ENCODE measurements at regions not wholly inside any gene's neighbourhood (a gene's known extent, or its start where the extent isn't known, plus 50 kb on each side); places are given as distances from the start of the nearest gene placed in this dataset.
"Not testable (repeated sequence)": the region's sequence is repeated elsewhere in the genome, so short reads cannot be mapped to it uniquely, and the experiment has no call there.

DNA sequence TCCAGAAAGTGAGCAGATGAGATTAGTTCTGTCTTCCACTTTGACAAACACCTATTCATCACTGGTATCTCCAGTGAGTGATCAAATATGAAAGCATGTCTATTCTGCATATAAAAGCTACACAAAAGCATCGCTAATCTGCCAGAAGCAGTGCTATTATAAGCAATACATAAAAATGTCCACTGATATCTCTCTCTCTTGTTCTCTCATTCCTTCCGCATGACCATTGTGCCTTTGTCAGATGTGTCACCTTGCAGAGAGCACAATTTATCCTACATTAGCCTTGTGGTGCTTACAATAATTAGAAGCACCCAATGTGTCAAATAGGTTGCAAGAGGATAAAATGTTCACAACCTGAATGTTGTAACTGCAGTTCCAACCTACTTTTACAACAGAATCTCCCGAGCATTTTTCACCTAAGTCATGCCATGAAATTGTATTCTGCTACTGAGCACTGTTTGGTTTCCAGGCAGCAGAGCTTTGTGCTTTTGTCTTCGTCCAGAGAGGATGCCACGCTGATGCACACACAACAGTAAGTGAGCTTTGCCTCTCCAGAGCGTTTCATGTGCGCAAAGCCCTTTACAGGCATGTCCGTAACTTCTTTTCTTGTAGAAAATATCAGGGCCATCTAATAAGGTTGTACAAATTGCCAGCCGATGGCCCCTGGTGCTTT, 198.7 kb upstream of the PLD5 start:
- no peak for DNase-seq

GRCh38 chr1:242718967-242719366, 194.5 kb upstream of the PLD5 start:
- DNase-seq = no peak

DNA sequence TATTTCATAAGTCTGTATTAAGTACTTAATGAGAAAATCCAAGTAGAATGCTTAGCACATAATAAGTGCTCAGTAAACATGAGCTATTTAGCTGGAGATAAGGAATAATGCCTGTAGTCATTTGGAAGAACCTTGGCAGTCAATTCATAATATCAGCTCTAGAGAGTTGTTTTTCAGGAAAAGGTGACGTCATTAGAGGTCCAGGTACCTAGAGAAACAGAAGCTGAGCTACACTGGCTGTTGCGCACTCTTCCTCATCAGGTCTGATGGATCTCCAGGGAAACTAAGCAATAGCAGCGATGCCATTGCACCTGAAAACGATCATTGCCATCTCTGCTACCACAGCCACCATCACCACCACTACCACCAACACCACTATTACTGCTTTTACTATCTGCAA, 187.8 kb upstream of the PLD5 start:
- no peak for DNase-seq

GRCh38 chr1:242710847-242711246, 186.3 kb upstream of the PLD5 start:
- no peak for DNase-seq

GRCh38 chr1:242710286-242710685, 185.8 kb upstream of the PLD5 start:
- DNase-seq = no peak

GRCh38 chr1:242703467-242703866, 179.0 kb upstream of the PLD5 start:
- DNase-seq = no peak

DNA sequence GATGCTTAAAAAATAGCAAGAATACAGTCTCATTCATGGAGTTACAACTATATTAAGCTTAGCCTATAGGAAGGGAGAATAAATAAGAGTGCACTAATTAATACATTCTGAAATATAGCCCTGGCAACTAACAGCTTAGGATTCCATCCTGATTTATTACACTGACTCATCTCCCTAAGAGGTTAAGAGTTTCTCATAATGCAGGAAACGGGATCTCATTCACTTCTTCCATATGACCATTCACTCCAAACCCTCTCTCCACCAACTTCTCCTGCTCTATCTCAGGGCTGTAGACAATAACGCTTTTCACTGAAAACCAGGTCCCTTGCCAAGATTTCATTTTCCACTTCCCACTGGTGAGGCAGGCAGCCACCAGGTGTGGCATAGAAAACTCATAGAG, 168.5 kb upstream of the PLD5 start:
- DNase-seq = no peak

DNA sequence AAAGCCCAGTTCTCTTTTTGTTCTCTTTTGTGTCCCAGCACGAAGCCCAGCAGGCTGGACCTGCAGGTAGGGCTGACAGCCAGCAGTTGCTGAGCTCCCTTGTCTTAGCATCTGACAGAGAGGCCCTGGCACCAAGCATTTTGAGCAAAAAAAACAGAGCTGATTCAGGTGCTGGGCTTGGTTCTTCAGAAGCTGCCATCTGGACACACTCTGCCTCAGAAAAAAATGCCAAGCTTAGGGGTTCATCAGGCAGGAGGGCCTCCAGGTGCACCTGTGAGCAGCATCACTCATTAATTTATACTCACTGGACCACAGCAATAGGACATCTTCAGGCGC, 167.1 kb upstream of the PLD5 start:
- no peak for DNase-seq

- no peak for DNase-seq
Observed at GRCh38 chr1:242690849-242691609, 166.5 kb upstream of the PLD5 start.

DNA sequence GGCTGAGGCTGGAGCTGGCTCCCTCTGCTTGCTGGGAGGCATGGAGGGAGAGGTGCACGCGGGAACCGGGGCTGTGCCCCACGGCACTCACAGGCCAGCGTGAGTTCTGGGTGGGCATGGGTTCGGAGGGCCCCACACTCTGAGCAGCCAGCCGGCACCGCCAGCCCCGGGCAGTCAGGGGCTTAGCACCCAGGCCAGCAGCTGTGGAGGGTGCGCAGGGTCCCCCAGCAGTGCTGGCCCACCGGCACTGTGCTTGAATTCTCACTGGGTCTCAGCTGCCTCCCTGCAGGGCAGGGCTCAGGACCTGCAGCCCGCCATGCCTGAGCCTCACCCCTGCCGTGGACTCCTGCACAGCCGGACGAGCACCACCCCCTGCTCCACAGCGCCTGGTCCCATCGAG, 164.9 kb upstream of the PLD5 start:
- no peak for DNase-seq

DNA sequence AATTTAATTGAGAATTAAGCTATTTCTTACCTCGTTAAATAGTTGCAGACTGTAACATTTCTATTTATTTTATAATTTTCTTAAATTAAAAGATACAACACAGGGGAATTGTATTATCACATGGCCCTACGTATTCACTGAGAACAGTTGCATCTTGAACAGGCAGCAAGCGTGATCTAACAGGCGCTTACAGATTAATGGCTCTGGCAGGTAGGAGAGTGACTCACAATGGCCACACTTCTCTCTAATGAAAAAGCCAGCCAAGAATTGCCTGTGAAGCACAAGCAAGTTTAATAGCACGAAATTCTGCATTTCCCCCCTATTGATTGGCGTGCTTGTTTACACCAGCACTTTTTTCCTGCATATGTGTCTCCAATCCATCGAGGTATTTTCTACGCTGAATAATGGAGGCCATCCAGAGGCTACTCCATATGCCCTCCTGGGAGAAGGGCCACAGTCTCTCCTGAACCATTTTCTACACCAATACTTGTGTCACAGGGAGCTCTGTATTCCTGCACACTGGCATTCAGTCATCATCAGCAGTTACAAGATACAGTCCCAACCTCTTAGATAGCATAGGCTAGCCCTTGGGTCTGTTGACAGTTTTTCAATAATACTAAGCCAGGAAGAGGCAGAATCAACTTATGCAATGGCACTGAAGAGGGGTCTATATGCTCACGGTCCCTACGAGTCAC, 150.6 kb upstream of the PLD5 start:
- no peak for DNase-seq

DNA sequence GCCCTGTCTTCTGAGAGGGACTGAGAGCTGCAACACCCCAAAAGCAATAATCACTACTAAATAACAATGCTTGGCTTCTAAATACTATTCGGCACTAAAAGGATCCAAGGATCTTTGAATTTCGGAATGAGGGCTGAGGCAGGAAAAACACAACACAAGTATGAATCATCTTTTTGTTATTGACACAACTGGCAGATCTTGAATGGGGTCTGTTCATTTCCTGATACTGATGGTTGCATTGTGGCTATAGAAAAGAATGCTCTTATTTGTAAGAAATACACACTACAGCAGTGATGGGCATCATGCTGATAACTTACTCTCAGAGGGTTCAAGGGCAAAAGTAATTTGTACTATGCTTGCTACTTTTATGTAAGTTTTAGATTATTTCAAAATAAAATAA, 149.2 kb upstream of the PLD5 start:
- DNase-seq = no peak

DNA sequence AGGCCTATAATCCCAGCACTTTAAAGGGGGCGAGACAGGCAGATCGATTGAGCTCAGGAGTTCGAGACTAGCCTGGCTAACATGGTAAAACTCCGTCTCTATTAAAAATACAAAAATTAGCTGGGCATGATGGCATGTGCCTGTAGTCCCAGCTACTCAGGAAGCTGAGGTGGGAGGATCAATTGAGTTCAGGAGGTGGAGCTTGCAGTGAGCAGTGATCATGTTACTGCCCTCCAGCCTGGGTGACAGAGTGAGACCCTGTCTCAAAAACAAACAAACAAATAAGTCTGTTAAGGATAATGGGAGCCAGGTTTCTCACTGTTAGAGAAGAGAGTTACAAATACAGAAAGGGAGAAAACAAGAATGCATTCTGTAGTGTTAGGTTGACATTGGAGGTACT, 148.7 kb upstream of the PLD5 start:
- not testable (repeated sequence) for DNase-seq

- no peak for DNase-seq
Observed at GRCh38 chr1:242670019-242670418, 145.5 kb upstream of the PLD5 start.

DNA sequence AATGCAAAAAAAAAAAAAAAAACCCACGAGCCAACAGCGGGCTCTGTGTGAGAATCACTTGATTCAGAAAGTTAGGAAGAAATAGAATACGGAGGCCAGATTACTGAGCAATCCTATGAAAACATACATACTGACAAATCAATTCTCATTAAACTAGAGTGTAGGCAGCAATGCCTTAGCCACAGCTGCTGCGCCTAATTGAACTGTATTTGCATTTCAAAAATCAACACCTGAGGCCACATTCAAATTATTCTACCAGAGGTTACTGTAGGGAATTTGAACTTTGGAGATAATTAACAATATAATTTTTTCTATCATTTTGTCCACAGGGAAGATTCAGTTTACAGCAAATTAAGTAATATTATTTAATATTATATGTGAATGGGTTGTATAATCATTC, 138.4 kb upstream of the PLD5 start:
- no peak for DNase-seq

DNA sequence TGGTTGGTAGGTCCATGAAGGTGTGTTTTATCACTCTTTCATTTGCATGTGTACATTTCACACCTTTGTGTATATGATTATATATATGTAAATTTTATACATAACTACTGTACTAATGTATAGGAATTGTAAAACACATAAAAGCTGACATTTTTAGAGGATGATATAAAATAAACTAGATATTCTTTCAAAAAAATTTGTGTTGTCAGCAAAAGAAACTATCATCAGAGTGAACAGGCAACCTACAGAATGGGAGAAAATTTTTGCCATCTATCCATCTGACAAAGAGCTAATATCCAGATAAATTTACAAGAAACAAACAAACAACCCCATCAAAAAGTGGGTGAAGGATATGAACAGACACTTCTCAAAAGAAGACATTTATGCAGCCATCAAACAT, 129.3 kb upstream of the PLD5 start:
- not testable (repeated sequence) for DNase-seq

DNA sequence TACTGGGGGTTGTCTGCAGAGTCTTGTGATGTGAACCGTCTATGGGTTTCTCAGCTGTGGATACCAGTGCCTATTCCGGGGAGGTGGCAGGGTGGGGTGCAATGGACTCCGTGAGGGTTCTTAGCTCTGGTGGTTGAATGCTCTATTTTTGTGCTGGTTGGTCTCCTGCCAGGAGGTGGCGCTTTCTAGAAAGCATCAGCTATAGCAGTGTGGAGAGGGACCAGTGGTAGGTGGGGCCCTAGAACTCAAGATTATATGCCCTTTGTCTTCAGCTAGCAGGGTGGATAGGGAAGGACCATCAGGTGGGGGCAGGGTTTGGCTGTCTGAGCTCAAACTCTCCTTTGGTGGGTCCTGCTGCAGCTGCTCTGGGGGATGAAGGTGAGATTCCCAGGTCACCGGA, 127.3 kb upstream of the PLD5 start:
- no peak for DNase-seq

DNA sequence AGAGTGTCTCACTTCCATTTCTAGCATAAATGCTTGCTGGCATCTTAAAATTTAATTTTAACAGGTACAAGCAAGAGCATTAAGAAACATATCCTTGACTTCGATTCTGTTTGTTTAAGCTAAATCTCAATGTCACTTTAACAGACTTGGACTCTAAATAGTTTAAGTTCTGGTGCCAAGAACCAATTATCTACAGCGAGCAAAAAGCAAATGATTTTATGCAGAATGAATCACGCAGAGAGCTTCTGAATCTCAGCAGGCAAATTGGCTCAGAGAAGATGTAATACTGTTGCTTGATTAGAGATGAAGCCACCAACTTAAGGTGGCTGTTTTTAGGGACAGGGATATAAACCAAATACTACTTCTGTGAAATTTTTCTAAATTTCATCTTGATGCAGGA, 117.0 kb upstream of the PLD5 start:
- no peak for DNase-seq

- no peak for DNase-seq
Observed at GRCh38 chr1:242639104-242639503, 114.6 kb upstream of the PLD5 start.

DNA sequence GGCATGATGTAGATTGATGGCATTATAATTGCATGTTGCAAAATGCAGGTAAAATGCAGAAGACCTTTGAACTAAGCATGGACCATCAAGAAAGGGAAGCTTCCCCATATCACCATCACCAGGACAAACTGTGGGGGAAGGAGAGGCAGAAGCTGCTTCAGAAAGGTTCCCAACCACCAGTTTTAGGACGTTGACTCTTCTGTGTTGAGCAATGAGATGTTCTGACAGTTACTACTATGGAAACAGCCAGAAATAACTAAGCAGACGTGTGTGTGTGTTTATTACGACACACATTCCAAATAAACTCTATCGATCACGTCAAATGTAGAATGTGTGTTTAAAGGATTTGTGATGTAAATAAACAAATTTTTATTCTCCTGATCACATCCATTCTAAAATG, 110.2 kb upstream of the PLD5 start:
- DNase-seq = no peak

DNA sequence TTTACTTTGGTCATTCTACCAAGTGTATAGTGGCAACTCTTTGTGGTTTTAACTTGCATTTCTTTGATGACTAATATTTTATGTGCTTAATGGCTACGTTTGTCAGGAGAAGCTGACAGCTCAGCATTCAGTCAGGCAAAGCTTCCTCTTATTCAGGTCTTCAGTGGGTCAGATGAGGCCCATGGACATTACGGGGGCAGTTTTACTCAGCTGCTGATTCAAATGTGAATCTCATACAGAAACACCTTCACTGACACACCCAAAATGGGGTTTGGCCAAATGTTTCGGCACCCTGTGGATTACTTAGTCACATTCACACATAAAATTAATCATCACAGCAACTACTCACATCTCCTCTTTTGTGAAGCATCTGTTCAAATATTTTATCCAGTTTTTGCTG, 104.9 kb upstream of the PLD5 start:
- no peak for DNase-seq

GRCh38 chr1:242623756-242624155, 99.3 kb upstream of the PLD5 start:
- no peak for DNase-seq

DNA sequence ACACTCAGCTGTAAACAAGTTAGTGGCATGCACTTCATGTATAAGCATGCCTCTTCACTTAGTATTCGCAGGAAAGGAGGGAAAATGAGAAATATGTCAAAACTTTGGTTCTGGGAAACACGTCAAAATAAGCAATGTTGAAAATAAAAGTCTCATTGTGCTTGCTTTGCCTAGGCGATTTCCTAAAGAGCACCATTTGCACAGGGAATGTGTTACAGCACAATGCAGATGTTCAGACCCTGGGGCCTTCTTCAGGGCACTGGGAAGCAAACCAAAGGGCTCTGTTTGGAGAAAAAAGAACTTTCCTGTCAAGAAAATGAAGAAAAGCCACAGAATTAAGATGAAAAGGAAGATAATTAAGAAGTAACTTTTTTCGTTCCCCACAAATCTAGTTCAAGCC, 98.6 kb upstream of the PLD5 start:
- DNase-seq = no peak

- no peak for DNase-seq
Observed at GRCh38 chr1:242613266-242613815, 88.8 kb upstream of the PLD5 start.
